Heart left ventricle (tissue), 13 donors: ENCODE measurements at regions not wholly inside any gene's neighbourhood (a gene's known extent, or its start where the extent isn't known, plus 50 kb on each side); places are given as distances from the start of the nearest gene placed in this dataset.

Experiments
- POLR2A ChIP-seq, 2 donors: fragments of 450-650 bp; IDR thresholded peaks; one replicate each; pipeline ENCODE4 v1.6.1; 2017; ENCODE audit warnings: antibody characterized with exemption in 2 of 2, mild to moderate bottlenecking in 2 of 2, moderate library complexity in 2 of 2
- TF ChIP-seq, protein P1 (sequence below), 12 donors: fragments of 200-600 bp; sonication (generic) in 4 of 12; IDR thresholded peaks; one replicate each; pipeline versions ENCODE4 v1.5.0 to v1.8.0; 2018 to 2022; ENCODE audit warnings: antibody characterized with exemption in 12 of 12, mild to moderate bottlenecking in 5 of 12
- donor health status: ischemic (EF 13 %, LVEDD 7.1; RV severe dilation, severe dysfunction).
- donor health status: DM: no; HTN: yes; CAD: no.
- donor health status: DM: no; HTN: no; CAD: no.
- donor health status: ischemic (EF 25% LVEDD 6.9; RV normal size, moderate dysfunction).
- donor health status: ischemic (EF 25% LVEDD 5.7; RV mildly dilated, moderate dysfunction).
- donor health status: ischemic (EF 35%, LVEDD 5.7; RV mildly dilated, moderate dysfunction).
- donor health status: nonischemic (EF 11% LVEDD 7.7; RV severe dilation, severe dysfunction).
- donor health status: DM: yes; HTN: yes; CAD: no.
- donor health status: PGD.
- donor health status: ischemic (EF 29% LVEDD 5.4; RV normal size, mild dysfunction).
- donor health status: nonischemic (EF 23%, LVEDD 6.1; RV moderate dilation, normal function).

GRCh38 chr9:1673300-1673699 is 341.8 kb upstream of the SMARCA2 start:
- TF ChIP-seq, protein P1, sequence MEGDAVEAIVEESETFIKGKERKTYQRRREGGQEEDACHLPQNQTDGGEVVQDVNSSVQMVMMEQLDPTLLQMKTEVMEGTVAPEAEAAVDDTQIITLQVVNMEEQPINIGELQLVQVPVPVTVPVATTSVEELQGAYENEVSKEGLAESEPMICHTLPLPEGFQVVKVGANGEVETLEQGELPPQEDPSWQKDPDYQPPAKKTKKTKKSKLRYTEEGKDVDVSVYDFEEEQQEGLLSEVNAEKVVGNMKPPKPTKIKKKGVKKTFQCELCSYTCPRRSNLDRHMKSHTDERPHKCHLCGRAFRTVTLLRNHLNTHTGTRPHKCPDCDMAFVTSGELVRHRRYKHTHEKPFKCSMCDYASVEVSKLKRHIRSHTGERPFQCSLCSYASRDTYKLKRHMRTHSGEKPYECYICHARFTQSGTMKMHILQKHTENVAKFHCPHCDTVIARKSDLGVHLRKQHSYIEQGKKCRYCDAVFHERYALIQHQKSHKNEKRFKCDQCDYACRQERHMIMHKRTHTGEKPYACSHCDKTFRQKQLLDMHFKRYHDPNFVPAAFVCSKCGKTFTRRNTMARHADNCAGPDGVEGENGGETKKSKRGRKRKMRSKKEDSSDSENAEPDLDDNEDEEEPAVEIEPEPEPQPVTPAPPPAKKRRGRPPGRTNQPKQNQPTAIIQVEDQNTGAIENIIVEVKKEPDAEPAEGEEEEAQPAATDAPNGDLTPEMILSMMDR (IDR thresholded peaks at IDR 0.05) = no peak
- no peak for TF ChIP-seq POLR2A (IDR thresholded peaks at IDR 0.05)
